Stimulated activated CD8-positive, alpha-beta memory T cell treated with anti-CD3 and anti-CD28 coated beads, Interleukin-7, amount 100 ng/mL, for 1 hour (primary cell): ENCODE measurements at regions not wholly inside any gene's neighbourhood (a gene's known extent, or its start where the extent isn't known, plus 50 kb on each side); places are given as distances from the start of the nearest gene placed in this dataset.

Source experiments
- DNase-seq, 2 donors: peaks; one replicate each; pipeline ENCODE4 v3.0.0-alpha.2; 2020; ENCODE audit warnings: low read depth in 2 of 2

DNA sequence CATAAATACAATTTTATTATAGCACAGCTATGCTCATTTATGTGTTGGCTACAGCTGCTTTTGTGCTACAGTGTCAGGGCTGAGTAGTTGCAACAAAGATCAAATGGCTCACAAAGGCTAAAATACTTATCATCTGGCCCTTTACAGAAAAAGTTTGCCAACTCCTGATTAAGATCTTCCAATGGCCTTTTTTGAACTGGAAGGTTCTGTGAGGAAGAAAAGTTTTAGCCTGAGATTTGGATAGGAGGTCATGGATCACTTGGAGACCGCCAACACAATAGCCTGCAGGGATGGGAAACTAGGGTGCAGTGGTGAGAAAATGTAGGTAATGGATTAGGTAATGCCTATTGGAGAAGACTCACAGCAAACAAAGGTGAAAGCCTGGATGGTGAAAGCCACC lies 169.8 kb downstream of the NOC3L start:
- DNase-seq: no peak

- DNase-seq: no peak
Measured at GRCh38 chr10:94193466-94193924, 169.2 kb downstream of the NOC3L start.

- DNase-seq: no peak
Measured at GRCh38 chr10:94194256-94194655, 168.5 kb downstream of the NOC3L start.

- DNase-seq: no peak
Measured at GRCh38 chr10:94197241-94197640, 165.5 kb downstream of the NOC3L start.

GRCh38 chr10:94198324-94198723 lies 164.4 kb downstream of the NOC3L start:
- no peak for DNase-seq

DNA sequence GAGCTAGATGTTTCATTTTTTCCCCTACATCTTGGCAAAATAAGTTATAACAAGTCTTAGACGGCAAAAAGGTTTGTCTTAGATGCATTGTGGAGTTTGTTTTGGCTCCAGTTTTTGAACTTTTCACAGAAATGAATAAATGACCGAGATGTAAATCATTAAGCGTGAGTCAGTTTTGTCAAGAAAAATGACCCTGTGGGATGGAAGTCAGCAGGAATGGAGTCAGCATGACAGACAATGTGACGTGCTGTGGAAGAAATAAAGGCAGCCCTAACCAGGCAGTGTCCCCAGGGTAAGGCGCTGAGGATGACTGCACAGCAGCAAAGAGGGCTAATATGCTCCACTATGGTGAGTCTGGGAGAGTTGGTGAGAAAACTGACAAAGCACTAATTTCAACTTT lies 163.2 kb downstream of the NOC3L start:
- DNase-seq: no peak

DNA sequence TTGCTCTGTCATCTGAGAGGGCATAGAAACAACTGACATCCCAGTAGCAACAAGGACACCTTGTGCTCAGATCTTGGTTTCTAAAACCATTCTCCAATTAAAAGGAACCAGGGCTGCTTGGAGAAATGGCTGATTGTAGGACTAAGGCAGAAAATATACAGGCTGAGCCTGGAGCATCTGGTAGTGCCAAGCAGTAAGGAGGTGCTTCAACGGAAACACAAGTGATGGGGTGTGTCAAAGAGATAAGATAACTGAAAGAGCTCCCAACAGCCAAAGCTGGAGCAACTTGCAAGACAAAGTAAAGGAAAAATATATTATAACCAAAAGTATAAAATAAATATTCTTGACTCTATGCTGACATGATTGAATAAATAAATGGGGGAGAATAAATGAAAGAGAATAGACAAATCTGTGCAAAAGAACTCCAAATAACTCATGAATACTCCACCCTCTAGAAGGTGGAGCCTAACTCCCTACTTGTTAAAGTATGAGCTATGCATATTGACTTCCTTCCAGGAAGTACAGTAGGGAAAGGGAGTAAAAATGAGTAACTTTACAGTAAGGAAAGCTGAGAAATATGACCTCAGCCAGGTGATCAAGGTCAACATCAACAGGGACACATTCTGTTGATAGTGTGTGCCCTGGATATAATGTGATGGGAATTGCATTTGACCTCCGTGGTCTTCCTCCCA lies 162.4 kb downstream of the NOC3L start:
- DNase-seq: no peak

- no peak for DNase-seq
Measured at GRCh38 chr10:94205396-94205831, 157.3 kb downstream of the NOC3L start.

GRCh38 chr10:94206176-94206575 lies 156.6 kb downstream of the NOC3L start:
- DNase-seq: no peak

DNA sequence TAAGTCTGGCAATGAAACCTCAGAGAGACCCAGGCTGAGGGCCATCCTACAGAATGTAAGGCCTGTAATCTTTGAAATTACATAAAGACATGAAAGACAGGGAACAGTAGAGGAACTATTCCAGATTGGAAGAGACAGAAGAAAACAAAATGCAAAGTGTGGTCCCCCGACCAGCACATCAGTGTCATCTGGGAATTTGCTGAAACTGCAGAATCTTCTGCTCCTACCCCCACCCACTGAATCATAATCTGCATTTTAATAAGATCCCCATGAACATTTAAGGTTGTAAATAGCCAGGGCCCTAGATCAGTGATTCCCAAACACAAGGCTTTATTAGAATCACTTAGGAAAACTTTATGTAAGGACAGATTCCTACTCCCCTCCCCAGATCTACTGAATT lies 154.4 kb downstream of the NOC3L start:
- no peak for DNase-seq

DNA sequence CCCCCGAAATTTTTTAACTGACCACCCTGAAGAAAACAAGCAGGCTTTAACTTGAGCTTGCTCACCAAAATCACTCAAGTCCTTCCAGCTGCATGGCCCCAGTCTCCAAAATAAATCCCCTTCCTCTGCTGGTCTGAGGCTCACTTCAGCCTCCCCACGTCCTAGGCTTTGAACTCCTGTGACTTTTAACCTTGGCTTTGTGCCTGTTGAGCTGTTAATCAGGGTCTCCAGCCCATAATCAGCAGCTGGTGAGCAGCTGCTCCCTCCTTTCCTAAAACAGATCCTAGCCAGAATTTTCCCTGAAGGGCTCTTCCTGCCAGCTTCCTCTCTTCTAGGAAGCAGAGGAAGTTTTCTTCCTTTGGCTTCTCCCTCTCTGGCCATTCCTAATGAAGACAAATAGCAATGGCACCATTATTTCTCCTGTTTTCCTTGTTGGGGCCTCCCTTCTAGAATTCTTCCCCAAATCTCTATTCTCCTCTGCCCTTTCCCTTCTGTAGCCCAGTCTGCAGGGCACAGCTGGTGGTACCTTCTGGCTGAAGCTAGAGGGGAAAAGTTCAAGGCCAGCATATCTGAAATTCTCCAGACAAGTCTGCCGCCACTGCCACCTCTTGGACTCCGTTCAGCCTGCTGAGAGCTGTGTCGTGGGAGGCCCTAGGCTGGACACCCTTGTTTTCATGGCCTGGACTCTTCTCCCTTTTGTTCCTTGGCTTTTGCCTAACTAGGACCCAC lies 152.1 kb downstream of the NOC3L start:
- DNase-seq: no peak

GRCh38 chr10:94211169-94211510 lies 151.6 kb downstream of the NOC3L start:
- DNase-seq: no peak

GRCh38 chr10:94213001-94213530 lies 149.7 kb downstream of the NOC3L start:
- no peak for DNase-seq

- DNase-seq: no peak
Measured at GRCh38 chr10:94213980-94214379, 148.8 kb downstream of the NOC3L start.

- DNase-seq: no peak
Measured at GRCh38 chr10:94214481-94214893, 148.3 kb downstream of the NOC3L start.

- DNase-seq: no peak
Measured at GRCh38 chr10:94216201-94216600, 146.5 kb downstream of the NOC3L start.

GRCh38 chr10:94217411-94217810 lies 145.3 kb downstream of the NOC3L start:
- DNase-seq: no peak

GRCh38 chr10:94218493-94219183 lies 144.1 kb downstream of the NOC3L start:
- no peak for DNase-seq

GRCh38 chr10:94219829-94220228 lies 142.9 kb downstream of the NOC3L start:
- DNase-seq: no peak

- DNase-seq: no peak
Measured at GRCh38 chr10:94220717-94221116, 142.0 kb downstream of the NOC3L start.

DNA sequence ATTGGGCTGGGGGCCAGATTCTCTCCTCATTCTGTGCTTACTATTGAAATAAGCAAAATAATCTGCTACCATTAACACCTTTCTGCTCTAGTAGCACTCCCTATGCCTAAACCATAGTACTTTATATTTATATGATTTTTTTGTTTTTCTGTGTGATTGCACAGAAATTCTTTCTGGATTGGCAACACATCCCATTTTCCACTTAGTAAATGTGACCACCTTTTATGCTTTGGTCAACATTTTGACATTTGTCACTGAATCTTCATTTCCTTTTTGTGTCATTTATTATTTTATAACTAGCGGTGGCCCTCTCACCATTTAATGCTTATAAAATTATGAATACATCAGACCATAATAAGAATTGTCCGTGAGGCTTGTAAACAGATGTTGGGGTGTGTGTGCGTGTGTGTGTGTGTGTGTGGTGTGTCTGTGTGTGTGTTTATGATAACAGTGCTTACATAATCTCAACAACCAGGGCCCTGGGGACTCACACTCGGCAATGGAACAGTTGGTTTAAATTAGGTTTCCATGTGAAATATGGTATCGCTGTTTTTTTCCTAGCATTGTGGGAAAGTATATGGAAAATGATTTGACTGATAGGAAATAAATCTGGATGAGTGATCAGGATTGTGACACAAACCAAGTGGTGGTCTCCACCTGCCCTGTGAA lies 138.9 kb downstream of the NOC3L start:
- DNase-seq: no peak

- DNase-seq: no peak
Measured at GRCh38 chr10:94224656-94225055, 138.1 kb downstream of the NOC3L start.
